Tibial nerve (tissue), 4 donors: ENCODE measurements at regions not wholly inside any gene's neighbourhood (a gene's known extent, or its start where the extent isn't known, plus 50 kb on each side); places are given as distances from the start of the nearest gene placed in this dataset.

Experiments used
- DNase-seq, 2 donors: peaks; one replicate each; pipeline ENCODE4 v3.0.0-alpha.2; 2019; ENCODE audit warnings: low spot score in 2 of 2
- H3K27ac ChIP-seq, 4 donors: fragments of 200-600 bp; sonication (generic) in 3 of 4; one replicate each; pipeline ENCODE4 v1.5.1; 2017 to 2019; ENCODE audit warnings: mild to moderate bottlenecking in 1 of 4
- H3K27me3 ChIP-seq, 2 donors: fragments of 200-600 bp; sonication (generic) in 1 of 2; one replicate each; pipeline versions ENCODE4 v1.5.1 to v1.6.0; 2017 to 2019
- H3K36me3 ChIP-seq, 3 donors: fragments of 200-600 bp; sonication (generic); one replicate each; pipeline ENCODE4 v1.5.1; 2018 to 2019
- H3K4me1 ChIP-seq, 4 donors: fragments of 200-600 bp; sonication (generic) in 3 of 4; one replicate each; pipeline ENCODE4 v1.5.1; 2017 to 2019
- H3K4me3 ChIP-seq, 4 donors: fragments of 200-600 bp; sonication (generic) in 3 of 4; one replicate each; pipeline ENCODE4 v1.5.1; 2017 to 2019; ENCODE audit warnings: mild to moderate bottlenecking in 1 of 4, moderate library complexity in 1 of 4
- H3K9me3 ChIP-seq, 4 donors: fragments of 200-600 bp; sonication (generic) in 3 of 4; one replicate each; pipeline ENCODE4 v1.5.1; 2017 to 2019
- CTCF ChIP-seq, 5 experiments: fragments of 200-600 bp in 3 of 5; fragments of 450-650 bp in 2 of 5; sonication (generic) in 3 of 5; IDR thresholded peaks; one replicate each; pipeline ENCODE4 v1.5.1; 2016 to 2019; ENCODE audit warnings: antibody characterized with exemption in 5 of 5, mild to moderate bottlenecking in 3 of 5, moderate library complexity in 2 of 5
- EP300 ChIP-seq, 2 donors: sonication (generic); formaldehyde crosslinking; IDR thresholded peaks; one replicate each; pipeline ENCODE4 v1.6.1; 2017; ENCODE audit warnings: antibody characterized with exemption in 2 of 2, mild to moderate bottlenecking in 1 of 2
- POLR2A ChIP-seq, 2 donors: fragments of 450-650 bp; IDR thresholded peaks; one replicate each; pipeline ENCODE4 v1.6.1; 2017; ENCODE audit warnings: antibody characterized with exemption in 2 of 2, mild to moderate bottlenecking in 2 of 2, moderate library complexity in 2 of 2
- WGBS, 2 donors: methylation state at CpG; one replicate each; pipeline ENCODE4 v1.1.5; 2018; 5-methylcytosine and 5-hydroxymethylcytosine counted together

GRCh38 chr10:60627778-60628748 lies 150.2 kb upstream of the CDK1 start:
- Histone ChIP-seq H3K9me3 (no peaks in the 10 kb centered on the region), H3K27me3 (no peaks in the 10 kb centered on the region), H3K4me3 (no peak overlapping the region), H3K36me3 (no peaks in the 10 kb centered on the region), H3K27ac (no peak overlapping the region), H3K4me1 (no peaks in the 10 kb centered on the region)
- no peak for DNase-seq
- TF ChIP-seq CTCF (IDR thresholded peaks at IDR 0.05) (no peak), EP300 (IDR thresholded peaks at IDR 0.05) (no peak), POLR2A (IDR thresholded peaks at IDR 0.05) (no peak)
- WGBS, 2 donors, result 84 to 88% methylated on average over 6 of the region's 6 CpGs

DNA sequence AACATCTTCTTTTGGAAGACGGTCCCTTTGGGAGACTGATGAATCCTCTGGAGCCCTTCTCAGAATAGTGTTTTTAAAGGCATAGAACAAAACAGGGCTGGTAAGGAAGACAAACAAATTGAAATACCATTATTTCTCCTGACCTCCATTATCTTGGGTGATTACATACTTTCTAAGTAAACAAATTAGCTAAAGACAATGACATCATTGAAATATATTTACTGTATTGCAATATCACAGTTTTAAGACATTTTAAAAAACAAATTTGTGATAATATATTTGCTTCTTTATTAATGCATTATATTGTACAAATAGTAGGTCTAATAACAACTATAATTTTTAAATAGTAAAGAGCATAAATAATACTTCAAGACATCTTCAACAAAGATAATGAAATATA lies 152.2 kb upstream of the CDK1 start:
- Histone ChIP-seq H3K4me1 (no peaks in the 10 kb centered on the region), H3K4me3 (no peak overlapping the region), H3K27me3 (no peaks in the 10 kb centered on the region), H3K9me3 (no peaks in the 10 kb centered on the region), H3K27ac (no peak overlapping the region), H3K36me3 (no peaks in the 10 kb centered on the region)
- DNase-seq, result no peak
- TF ChIP-seq POLR2A (IDR thresholded peaks at IDR 0.05) (no peak), CTCF (IDR thresholded peaks at IDR 0.05) (no peak), EP300 (IDR thresholded peaks at IDR 0.05) (no peak)
- 63 to 74% methylated on average over 1 of the region's 1 CpG for WGBS, 2 donors

DNA sequence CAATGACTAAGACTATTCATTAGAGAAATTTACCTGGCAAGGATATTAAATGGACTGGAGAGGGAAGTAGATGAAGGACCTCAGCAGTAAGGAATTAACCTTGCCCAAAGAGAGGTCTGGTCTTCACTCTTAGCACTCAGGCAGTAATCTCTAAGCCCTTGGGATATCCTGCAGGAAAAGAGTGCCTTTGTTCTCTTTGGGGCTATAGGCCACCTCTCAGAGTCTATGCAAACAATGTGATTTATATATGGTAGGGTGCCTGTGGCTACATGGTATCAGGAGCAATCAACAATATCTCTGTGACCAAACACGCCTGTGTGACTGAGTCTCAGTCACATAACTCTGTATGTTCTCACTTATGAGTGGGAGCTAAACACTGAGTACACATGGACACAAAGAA lies 154.7 kb upstream of the CDK1 start:
- H3K27me3 ChIP-seq, result no peaks in the 10 kb centered on the region
- no peak for DNase-seq
- WGBS, 2 donors, result 93 to 94% methylated on average over 1 of the region's 1 CpG
- no peaks in the 10 kb centered on the region for H3K9me3 ChIP-seq
- H3K4me1 ChIP-seq, result no peaks in the 10 kb centered on the region
- no peak overlapping the region for H3K4me3 ChIP-seq
- no peaks in the 10 kb centered on the region for H3K36me3 ChIP-seq
- no peak overlapping the region for H3K27ac ChIP-seq
- TF ChIP-seq CTCF (IDR thresholded peaks at IDR 0.05), result no peak
- TF ChIP-seq POLR2A (IDR thresholded peaks at IDR 0.05), result no peak
- TF ChIP-seq EP300 (IDR thresholded peaks at IDR 0.05), result no peak

DNA sequence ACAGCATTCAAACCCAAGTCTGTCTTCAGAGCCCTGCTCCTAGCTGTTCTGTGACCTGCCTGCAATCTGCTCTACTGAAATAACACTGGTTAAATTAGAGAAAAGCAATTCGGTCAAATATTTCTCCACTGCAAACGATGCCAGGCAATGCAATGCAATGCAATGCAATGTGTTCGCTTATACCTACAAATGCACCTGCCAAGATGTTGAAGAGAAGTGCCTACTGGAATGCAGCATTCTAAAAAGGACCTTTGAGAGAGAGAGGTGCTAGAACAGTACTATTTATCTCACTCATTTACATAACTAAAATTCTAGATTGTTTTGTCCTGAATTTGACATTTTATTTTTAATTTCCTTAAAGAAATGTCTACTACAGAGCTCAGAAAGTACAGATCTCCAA lies 157.3 kb upstream of the CDK1 start:
- H3K4me3 ChIP-seq, result no peak overlapping the region

More for the DNA sequence above, 157.3 kb upstream of the CDK1 start:
- Histone ChIP-seq H3K27ac (no peak overlapping the region), H3K9me3 (no peaks in the 10 kb centered on the region), H3K4me1 (no peaks in the 10 kb centered on the region), H3K27me3 (no peaks in the 10 kb centered on the region), H3K36me3 (no peaks in the 10 kb centered on the region)
- no peak for DNase-seq
- TF ChIP-seq POLR2A (IDR thresholded peaks at IDR 0.05) (no peak), CTCF (IDR thresholded peaks at IDR 0.05) (no peak), EP300 (IDR thresholded peaks at IDR 0.05) (no peak)
- WGBS, 2 donors, result 89 to 94% methylated on average over 3 of the region's 3 CpGs
